ENCODE measurements at regions not wholly inside any gene's neighbourhood (a gene's known extent, or its start where the extent isn't known, plus 50 kb on each side); places are given as distances from the start of the nearest gene placed in this dataset.

DNA sequence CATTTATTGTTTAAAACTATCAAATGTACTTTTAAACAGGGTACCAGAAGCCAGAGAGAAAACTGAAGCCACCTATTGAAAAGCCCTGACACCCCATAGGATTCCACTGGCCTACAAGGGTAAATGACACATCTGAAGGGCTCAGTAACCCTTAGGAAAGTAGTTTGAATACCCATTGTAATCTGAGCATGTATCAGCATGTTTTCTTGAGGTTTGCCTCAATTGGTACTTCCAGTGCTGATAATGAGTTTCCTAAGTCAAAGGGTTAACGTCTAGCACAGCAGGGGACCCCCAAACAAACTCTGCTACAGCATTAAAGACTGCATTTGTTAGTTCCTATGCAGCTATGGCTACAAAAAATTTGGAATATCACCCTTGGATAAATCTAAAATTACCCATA, 657.1 kb downstream of the NR2F1-AS1 start:
- DNase-seq (ENCODE audit: low spot score): no peak

DNA sequence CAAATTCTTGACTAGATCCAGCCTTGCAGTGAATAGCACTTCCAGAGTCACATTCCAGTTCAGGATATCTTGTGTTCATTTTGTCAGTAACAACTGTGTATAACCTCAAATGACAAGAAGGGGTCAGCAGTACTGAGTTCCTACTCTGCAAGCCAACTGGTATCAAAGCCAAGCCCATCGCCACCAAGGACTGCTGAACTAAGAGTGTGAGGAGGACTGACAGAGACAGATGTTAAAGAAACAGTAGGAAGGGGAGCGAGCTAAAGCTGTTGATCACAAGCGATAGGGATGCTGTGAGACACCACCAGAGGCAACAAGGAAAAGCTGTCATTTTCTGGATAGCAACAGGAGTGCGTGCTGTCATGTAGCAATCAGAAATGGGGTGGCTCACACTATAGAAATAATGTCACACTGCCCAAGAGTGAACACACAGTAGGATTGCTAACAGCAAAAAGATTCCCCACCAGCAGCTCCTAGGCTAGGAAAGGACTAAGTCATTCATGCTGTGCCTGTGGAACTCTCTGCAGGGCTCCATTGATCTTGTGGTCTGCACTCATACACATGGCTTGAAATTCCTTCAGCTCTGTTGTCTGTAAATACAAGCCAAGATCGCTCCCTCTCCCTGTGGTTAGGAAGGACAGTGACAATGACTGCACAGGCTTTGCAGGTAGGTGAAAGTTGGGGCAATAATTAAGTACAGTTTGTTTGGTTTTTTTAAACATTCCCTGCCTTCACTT, 658.6 kb downstream of the NR2F1-AS1 start:
- DNase-seq (ENCODE audit: low spot score): no peak

DNA sequence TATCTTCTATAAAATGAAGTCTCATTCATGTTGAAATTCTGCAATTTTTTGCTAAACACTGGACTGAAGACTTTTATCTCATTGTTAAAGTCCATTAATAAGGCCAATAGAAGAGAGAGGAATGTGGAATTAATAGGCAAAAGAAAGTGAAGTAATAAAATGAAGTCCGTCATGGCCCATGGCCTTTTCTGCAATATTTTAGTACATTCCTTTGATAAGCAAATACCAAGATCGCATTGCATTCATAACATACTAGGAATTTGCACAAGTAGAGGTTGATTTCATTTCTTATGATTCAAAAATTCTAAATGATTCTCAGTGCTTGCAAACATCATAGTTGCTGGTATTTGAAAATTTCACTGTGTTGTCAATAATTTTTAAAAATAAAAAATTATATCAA, 664.0 kb downstream of the NR2F1-AS1 start:
- no peak for DNase-seq (ENCODE audit: low spot score)

DNA sequence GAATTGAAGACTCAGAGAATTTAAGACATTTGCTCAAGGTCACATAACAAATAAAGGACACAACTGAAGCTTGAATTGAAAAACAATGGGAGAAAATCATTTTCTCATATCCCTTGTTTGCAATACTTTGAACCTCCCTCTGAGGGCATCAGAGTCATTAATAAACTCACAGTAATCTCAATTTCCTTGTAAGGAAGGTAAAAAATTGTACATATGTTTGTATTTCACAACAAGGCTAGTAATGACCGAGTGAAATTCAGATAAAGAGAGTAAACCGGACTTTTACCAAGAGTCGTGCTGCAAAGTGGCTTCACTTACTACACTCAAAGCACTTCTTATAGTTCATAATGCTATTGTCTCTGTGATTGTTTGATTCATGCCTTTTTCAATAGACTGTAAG, 665.0 kb downstream of the NR2F1-AS1 start:
- no peak for DNase-seq (ENCODE audit: low spot score)

DNA sequence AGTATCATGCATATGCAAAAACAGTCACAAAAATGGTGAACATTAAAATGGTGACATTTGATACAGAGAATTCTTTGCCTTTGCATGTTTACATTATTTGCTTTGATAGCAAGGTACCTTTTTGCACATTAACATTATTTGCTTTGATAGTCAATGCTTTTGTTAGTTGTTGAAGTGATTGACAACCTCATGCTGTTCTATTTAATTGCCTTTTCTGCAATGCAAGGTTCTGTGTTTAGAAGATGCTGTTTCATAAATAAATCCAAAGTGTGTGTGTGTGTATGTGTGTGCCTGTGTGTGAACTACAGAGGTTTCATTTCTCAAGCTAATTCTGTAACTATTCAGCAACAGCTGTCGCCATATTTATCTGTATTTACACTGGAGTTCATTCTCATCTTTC, 668.7 kb downstream of the NR2F1-AS1 start:
- DNase-seq (ENCODE audit: low spot score): no peak

DNA sequence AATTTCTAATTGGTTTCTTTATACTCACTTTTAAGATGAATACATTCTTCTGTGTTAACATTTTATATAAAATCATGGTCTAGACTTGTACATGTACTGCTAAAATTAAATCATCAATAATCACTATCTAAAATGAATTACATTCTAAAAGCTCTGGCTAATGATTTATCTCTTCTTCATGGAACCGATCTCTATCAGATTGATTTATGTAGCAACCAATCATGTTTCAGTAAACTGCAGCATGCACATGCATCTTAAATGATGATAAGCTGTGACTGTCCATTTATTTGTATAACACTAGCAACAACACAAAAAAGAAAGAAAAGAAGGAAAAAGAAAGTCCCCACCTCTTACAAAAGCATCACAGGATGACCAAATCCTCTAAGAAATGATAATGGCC, 669.2 kb downstream of the NR2F1-AS1 start:
- no peak for DNase-seq (ENCODE audit: low spot score)

DNA sequence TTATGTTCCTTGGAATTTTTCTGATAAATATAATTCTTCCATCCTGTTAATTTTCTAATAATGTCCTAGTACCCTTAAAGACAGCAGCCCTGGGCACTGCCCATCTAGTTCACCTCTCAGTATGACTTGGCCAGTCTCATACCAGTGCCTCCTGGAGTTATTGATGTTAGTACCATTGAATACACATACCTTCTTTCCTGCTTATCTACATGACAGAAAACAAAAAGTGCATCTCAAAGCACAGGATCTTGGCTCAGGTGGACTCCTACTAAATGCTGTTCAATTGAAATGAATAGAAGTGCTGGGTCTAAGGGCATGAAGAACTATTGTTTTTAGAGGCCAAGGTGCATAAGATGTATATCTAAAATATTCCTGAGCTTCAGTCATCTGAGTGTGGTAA, 669.7 kb downstream of the NR2F1-AS1 start:
- no peak for DNase-seq (ENCODE audit: low spot score)

DNA sequence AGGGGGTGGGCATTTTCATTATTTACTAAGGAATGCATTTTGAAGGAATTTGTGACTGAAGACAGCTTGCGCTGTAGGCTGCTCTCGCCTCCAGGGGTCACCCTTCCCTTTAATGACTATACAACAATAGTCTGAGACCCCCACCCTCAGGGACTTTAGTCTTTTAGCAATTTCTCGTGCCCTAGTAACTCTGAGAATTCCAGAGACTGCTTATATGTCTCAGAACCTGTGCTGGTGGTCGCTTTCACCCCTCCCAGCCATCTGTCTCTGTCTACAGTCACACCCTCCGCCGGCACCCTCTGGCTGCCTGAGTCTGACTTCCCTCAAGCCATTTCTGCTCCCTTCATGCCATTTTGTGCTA, 671.4 kb downstream of the NR2F1-AS1 start:
- no peak for DNase-seq (ENCODE audit: low spot score)

DNA sequence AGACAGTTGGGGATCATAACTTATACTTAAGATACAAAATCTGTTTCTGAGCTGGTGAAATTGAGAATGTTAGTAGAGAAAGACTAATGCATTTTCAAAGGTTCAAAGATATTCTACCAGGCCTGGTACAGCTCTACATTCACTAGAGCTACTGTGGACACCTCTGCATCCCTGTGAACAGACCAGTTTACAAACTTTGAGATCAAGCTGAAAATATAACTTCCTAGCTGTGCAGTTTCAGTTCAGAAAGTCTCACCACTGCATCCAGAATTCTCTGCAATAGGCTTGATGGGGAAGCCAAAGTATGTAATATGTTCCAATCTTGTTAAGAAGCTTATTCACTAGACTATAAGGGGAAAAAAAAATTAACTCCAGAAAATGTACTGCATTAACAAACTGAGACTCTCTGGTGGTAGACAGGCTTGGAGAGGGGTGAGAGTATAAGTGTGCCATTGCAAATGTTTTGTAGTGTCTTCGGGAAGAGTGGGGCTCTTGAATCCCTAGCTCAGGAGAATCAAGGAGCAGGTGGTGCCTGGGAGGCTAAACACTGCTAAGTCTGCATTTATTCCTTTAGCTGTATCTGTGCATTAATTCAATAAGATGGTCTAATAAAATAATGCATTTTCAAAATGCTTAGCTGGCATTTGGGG, 671.9 kb downstream of the NR2F1-AS1 start:
- no peak for DNase-seq (ENCODE audit: low spot score)

DNA sequence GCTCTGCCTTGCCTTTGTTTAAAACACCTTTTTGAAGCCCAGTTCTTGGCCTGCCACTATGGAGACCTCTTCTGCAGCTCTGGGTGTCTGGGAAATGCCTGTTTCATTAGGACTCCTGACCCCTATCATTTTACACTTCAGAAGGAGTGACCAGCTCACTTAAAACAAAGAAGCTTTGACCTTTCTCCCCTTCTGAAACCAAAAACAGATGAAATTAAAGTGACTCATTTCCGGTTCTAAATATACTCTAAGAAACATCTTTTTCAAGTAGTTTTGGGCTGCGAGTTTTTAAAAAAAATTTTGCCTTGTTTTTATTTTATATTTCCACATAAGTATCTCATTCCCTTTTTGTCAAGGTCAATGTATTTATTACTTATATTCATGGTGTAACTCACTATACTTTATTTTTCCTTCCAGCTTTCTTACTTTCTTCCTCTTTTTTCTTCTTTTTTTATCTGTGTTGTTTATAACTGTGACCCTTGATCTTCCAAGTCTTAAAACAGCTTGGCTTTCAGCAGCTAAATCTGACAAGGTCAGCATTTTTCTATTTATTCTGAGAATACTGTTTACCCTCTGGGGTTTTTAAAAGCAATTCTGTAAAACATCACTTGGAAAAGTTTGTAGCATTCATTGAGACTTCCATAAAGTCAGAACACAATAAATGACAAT, 672.9 kb downstream of the NR2F1-AS1 start:
- no peak for DNase-seq (ENCODE audit: low spot score)

DNA sequence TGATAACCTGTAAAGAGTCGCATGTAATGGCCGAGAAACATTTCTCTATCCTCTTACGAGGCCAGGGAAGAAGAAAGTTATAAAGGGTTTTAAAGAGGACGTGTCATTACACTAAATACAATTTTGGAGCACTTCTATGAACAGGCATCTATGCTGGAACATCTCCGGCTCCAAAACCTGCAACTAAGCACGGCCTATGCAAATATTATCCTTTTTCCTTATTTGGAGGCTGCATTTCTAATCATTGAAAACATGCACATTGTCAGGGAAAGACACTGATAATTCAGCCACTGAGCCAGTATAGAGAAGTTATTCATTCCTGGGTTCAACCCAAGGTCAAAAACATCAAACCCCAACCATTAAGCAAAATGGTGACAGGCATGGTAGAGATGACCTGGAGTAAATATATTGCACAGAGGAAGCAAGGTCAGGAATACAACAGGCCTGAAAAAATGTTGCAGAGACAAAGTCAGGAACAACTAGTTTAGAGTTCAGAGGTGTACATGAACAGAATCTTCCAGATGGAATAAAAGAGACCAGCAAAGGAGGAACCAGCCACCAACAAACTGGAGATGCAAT, 674.1 kb downstream of the NR2F1-AS1 start:
- DNase-seq (ENCODE audit: low spot score): no peak

DNA sequence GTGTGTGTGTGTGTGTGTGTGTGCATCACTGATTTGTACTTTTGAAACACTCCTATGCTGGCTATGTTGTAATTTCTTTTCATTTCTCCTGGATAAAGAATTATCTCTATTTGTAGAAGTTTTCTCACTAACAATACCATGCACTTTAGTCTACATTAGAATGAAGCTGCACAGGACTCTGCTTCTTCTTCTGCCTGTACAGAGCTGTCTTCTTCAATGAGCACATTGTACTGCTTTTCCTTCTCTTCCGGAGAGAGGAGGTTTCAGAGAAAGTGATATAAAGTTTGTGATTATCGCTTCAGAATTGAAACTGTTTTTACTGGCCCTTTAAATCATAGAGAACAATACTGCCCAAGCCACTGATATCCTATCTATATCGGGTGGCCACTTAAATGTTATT, 677.0 kb downstream of the NR2F1-AS1 start:
- no peak for DNase-seq (ENCODE audit: low spot score)

DNA sequence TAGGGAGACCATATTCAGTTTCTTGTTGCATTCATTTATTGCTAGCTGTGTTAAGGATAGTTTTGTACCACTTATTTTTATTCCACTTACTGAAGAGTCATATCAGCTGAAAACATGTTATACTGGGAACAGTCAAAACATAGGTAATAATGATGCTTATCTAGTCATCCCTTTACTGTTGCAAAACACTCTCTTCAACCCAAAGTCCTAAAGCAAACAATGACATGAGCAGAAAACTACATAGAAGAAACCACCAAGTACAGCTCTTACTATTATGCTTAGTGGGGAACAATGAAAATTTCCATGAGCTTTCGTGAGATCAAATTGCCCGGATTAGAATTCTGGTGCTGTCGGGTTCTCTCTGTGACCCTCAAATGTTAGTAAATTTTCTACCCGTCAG, 681.4 kb downstream of the NR2F1-AS1 start:
- DNase-seq (ENCODE audit: low spot score): no peak

DNA sequence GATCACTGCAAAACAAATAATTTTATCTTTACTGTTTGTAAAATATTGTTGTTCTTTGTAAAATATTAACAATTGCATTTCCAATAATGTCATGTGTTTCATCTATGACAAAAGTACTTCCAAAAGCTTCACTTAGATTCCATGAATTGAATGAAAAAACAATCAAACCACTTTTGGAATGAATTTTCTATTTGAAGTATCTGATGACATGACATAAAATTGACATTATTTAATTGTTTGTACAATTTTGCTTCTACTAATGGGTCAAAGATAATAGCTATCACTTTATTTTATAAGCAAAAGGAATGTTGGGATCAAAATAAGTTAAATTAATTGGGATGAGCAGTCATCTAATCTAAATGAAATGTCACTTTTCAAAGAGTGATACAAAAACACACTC, 684.3 kb downstream of the NR2F1-AS1 start:
- DNase-seq (ENCODE audit: low spot score): no peak

DNA sequence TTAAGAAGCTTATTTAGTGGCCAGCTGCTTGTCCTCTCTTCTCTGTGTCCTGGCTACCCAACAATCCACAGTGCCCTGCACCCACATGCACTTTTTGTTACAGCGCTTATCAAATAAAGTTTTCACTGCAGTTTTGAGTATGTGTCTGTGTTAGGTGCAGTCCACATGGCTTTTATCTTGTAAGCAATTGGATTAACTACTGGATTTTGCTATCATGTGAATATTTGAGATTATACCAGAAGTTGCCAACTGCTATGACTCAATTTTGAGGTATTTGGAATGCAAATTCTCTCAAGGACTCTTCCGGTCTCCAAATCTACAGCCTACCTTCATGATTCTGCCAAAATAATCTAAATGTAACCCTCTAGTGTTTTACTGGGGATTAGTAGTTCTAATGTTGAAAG, 690.2 kb downstream of the NR2F1-AS1 start:
- no peak for DNase-seq (ENCODE audit: low spot score)

DNA sequence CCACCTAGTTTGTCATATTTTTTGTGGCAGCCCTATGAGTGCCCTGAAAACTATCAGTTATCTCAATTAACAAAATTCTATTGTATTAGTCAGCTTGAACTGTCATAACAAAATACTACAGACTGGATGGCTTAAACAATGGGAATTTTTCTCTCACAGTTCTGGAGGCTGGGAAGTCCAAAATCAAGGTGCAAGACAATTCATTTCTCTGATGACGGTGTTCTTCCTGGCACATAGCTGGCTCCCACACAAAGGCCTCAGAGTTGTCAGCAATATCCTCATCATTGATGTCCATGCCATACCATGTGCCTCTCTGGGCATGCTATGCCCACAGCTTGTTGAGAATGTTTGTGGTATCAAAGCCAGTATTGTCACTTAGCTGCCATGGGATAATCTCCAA, 691.9 kb downstream of the NR2F1-AS1 start:
- DNase-seq (ENCODE audit: low spot score): no peak

DNA sequence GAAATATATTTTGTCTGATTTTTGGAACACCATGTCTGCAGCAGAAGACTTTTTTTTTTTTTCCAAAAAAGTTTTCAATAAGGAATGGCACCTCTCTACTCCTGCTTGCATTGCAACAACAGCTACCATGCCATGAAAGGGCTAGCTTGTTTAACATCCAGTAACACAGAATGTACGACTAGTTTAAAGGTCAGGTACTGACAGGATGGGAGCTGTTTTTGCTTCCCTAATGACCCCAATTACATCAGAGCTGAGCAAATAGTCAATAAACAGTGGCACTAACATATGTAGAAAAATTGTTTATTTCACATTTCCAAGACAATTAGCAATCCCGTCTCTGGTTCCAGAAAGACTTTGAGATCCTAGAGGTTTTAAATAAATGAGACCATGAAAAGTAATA, 693.8 kb downstream of the NR2F1-AS1 start:
- no peak for DNase-seq (ENCODE audit: low spot score)

DNA sequence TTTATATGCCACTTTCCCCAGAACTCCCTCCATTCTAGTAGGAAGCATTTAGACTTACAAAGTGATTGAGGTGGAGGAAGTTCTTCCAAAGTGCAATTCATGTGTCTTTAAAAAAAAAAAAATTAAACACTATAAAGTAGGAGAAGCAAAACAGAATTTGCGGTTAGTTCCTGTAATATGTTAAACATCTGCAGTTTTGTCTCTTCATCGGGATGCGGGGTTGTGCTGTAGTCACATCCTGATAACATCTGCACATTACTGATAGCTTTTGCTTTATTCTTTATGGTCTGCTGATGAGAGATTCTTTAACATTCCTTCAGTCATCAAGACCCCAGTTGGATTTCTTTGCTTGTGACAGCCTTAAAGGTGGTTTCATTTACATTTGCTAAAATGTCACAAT, 694.3 kb downstream of the NR2F1-AS1 start:
- DNase-seq (ENCODE audit: low spot score): no peak

DNA sequence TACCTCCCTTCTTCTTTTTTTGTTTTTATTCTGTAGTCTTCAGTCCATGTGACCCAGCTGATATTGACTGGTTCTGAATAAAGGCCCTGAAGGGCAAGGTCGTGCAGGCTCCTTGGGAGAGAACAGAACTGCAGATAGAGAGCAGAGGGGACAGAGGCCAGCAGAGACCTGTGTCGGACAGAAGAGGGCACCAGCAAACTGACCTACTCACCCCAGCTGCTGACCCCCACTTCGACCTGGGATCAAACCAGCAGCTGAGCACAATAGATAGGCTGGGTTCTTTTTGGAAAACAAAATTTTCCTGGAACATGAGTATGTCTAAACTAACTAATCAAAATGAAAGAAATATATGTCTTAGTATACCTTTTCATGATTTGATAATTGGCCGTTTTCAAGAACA, 695.1 kb downstream of the NR2F1-AS1 start:
- DNase-seq (ENCODE audit: low spot score): no peak

DNA sequence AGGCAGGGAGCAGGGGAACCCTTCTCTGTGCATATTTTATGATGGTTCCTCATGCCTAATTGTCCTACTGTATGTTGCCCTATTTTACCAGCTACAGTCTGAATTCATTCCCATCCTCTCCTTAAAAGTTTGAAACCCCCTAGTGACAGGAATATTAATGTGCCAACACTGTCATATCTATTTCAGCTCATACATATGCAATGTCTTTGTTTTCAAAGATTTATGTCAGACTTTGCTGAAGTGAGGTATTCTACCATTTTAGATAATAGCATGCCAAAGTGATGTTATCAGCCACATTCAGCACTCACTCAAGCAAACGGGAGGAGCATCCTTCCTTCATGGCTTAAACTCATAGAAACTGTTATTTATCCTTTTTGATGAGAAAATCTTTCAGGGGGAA, 696.5 kb downstream of the NR2F1-AS1 start:
- DNase-seq (ENCODE audit: low spot score): no peak

DNA sequence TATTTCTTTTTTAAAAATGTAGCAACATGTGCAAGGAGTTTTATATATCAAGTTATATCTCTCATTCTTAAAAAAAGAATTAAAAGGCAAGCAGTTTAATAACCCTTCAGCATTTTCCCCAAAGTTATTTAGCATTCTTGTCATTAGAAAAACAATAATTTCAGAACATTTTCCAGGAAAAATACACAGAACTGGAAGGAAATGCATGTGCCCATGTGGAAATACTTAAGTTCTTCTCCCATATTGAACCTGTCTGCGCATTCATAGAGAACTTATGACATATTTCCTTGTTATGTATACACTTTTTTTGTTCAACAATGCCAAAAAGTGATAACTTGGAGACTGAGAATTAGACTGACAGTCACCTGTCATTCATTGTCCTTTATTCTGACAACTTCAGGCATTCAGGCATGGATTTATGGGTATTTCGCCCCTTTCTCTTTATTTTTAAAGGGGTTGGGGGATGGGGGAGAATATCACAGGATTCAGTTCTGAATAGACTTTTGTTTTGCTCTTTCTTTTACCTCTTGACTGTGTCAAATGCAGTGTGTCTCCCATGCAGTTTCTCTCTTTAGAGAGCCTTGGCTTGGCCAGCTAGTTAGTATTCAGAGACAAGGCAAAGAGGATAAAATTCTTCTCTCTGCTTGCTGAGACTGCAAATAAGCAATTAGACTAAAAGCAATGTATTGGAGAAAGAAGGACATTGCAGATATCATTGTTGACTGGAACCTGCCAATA, 701.0 kb downstream of the NR2F1-AS1 start:
- DNase-seq (ENCODE audit: low spot score): no peak

DNA sequence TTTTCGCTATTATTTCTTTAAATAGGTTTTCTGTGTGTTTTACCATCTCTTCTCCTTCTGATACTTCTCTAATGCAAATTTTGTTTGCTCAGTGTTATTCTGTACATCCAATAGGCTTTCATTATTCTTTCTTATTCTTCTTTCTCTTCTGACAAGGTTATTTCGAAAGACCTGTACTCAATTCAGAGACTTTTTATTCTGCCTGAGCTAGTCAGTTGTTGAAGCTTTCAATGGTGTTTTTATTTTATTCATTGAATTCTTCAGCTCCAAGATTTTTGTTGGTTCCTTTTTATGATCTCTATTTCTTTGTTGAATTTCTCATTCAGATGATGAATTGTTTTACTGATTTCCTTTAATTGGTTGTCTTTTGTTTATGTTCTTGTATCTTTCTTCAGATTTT, 706.2 kb downstream of the NR2F1-AS1 start:
- no peak for DNase-seq (ENCODE audit: low spot score)

DNA sequence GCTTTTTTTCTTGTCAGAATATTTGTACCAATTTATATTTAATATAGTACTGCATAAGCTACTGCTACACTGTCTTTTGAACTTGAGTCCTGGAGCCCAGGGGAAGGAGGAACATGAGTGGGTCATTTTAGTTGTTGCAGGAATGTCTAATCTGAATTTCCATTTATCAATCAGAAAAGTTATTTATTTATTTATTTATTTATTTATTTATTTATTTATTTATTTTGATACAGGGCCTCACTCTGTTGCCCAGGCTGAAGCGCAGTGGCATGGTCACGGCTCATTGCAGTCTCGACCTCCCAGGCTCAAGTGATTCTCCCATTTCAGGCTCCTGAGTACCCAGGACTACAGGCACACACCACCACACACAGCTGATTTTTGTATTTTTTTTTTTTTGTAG, 712.6 kb downstream of the NR2F1-AS1 start:
- DNase-seq (ENCODE audit: low spot score): no peak

All from CD4-positive, alpha-beta T cell treated with Interleukin-15 for 4 hours (primary cell).